Suprapubic skin (tissue), 4 donors: ENCODE measurements at regions not wholly inside any gene's neighbourhood (a gene's known extent, or its start where the extent isn't known, plus 50 kb on each side); places are given as distances from the start of the nearest gene placed in this dataset.

ENCODE experiments used
- DNase-seq, 2 donors: peaks; one replicate each; pipeline ENCODE4 v3.0.0-alpha.2; 2019; ENCODE audit warnings: low spot score in 2 of 2
- H3K27ac ChIP-seq: fragments of 200-600 bp; sonication (generic); one replicate; pipeline ENCODE4 v1.5.1; 2019
- H3K27me3 ChIP-seq: fragments of 200-600 bp; sonication (generic); one replicate; pipeline ENCODE4 v1.5.1; 2019
- H3K36me3 ChIP-seq: fragments of 200-600 bp; sonication (generic); one replicate; pipeline ENCODE4 v1.5.1; 2019
- H3K4me1 ChIP-seq: fragments of 200-600 bp; sonication (generic); one replicate; pipeline ENCODE4 v1.5.1; 2019
- H3K4me3 ChIP-seq: fragments of 200-600 bp; sonication (generic); one replicate; pipeline ENCODE4 v1.5.1; 2019; ENCODE audit warnings: mild to moderate bottlenecking
- H3K9me3 ChIP-seq: fragments of 200-600 bp; sonication (generic); one replicate; pipeline ENCODE4 v1.5.1; 2019
- CTCF ChIP-seq, 2 donors: fragments of 200-600 bp in 1 of 2; fragments of 450-650 bp in 1 of 2; sonication (generic) in 1 of 2; IDR thresholded peaks; one replicate each; pipeline ENCODE4 v1.5.1; 2016 to 2019; ENCODE audit warnings: antibody characterized with exemption in 2 of 2, mild to moderate bottlenecking in 1 of 2, moderate library complexity in 1 of 2
- EP300 ChIP-seq: sonication (generic); formaldehyde crosslinking; IDR thresholded peaks from one replicate; pipeline ENCODE4 v1.6.1; 2017; ENCODE audit warnings: antibody characterized with exemption
- POLR2A ChIP-seq, 2 donors: fragments of 450-650 bp; IDR thresholded peaks; one replicate each; pipeline ENCODE4 v1.6.1; 2017; ENCODE audit warnings: antibody characterized with exemption in 2 of 2, mild to moderate bottlenecking in 2 of 2, moderate library complexity in 2 of 2
- POLR2AphosphoS5 ChIP-seq, 3 donors: sonication (generic); formaldehyde crosslinking; IDR thresholded peaks; one replicate each; pipeline ENCODE4 v1.6.1; 2017; ENCODE audit warnings: antibody characterized with exemption in 3 of 3
- whole genome bisulfite sequencing: methylation state at CpG from one replicate; pipeline ENCODE4 v1.1.5; 2018; 5-methylcytosine and 5-hydroxymethylcytosine counted together

GRCh38 chr9:79913867-79914266 lies 342.1 kb downstream of the TLE4 start:
- Histone ChIP-seq H3K4me3 (no peak overlapping the region), H3K4me1 (no peaks in the 10 kb centered on the region), H3K36me3 (no peaks in the 10 kb centered on the region), H3K9me3 (no peaks in the 10 kb centered on the region), H3K27me3 (no peaks in the 10 kb centered on the region), H3K27ac (no peak overlapping the region)
- DNase-seq, result no peak
- 96% methylated on average over 4 of the region's 4 CpGs for whole genome bisulfite sequencing
- TF ChIP-seq POLR2A (IDR thresholded peaks at IDR 0.05) (no peak), POLR2AphosphoS5 (IDR thresholded peaks at IDR 0.05) (no peak), EP300 (no peak)

GRCh38 chr9:79912318-79913070 lies 340.7 kb downstream of the TLE4 start:
- WGBS, result 54% methylated on average over 2 of the region's 2 CpGs
- Histone ChIP-seq H3K9me3 (no peaks in the 10 kb centered on the region), H3K36me3 (no peaks in the 10 kb centered on the region), H3K27ac (no peak overlapping the region), H3K4me1 (no peaks in the 10 kb centered on the region), H3K4me3 (no peak overlapping the region), H3K27me3 (no peaks in the 10 kb centered on the region)
- TF ChIP-seq EP300, result no peak
- no peak for TF ChIP-seq POLR2A (IDR thresholded peaks at IDR 0.05)
- TF ChIP-seq CTCF (IDR thresholded peaks at IDR 0.05), result no peak
- TF ChIP-seq POLR2AphosphoS5 (IDR thresholded peaks at IDR 0.05), result no peak
- DNase-seq, result no peak

GRCh38 chr9:79911724-79912123 lies 340.0 kb downstream of the TLE4 start:
- TF ChIP-seq POLR2AphosphoS5 (IDR thresholded peaks at IDR 0.05) (no peak), POLR2A (IDR thresholded peaks at IDR 0.05) (no peak), EP300 (no peak), CTCF (IDR thresholded peaks at IDR 0.05) (no peak)
- Histone ChIP-seq H3K4me3 (no peak overlapping the region), H3K27ac (no peak overlapping the region), H3K36me3 (no peaks in the 10 kb centered on the region), H3K4me1 (no peaks in the 10 kb centered on the region), H3K27me3 (no peaks in the 10 kb centered on the region), H3K9me3 (no peaks in the 10 kb centered on the region)
- peak in 1 of 2 donors; percentile 53 for DNase-seq
- 96% methylated on average over 19 of the region's 19 CpGs for WGBS

GRCh38 chr9:79902825-79903600 lies 331.2 kb downstream of the TLE4 start:
- H3K4me1 ChIP-seq, result no peaks in the 10 kb centered on the region
- peaks cover 2% of the 10 kb centered on the region for H3K27me3 ChIP-seq
- WGBS, result 69% methylated on average over 7 of the region's 7 CpGs
- no peak for DNase-seq
- no peaks in the 10 kb centered on the region for H3K9me3 ChIP-seq
- H3K27ac ChIP-seq, result no peak overlapping the region
- H3K36me3 ChIP-seq, result no peaks in the 10 kb centered on the region
- TF ChIP-seq CTCF (IDR thresholded peaks at IDR 0.05), result no peak
- TF ChIP-seq POLR2A (IDR thresholded peaks at IDR 0.05), result no peak
- TF ChIP-seq POLR2AphosphoS5 (IDR thresholded peaks at IDR 0.05), result no peak
- no peak for TF ChIP-seq EP300
- H3K4me3 ChIP-seq, result no peak overlapping the region

GRCh38 chr9:79900754-79901153 lies 329.0 kb downstream of the TLE4 start:
- 88% methylated on average over 1 of the region's 1 CpG for WGBS
- Histone ChIP-seq H3K9me3 (no peaks in the 10 kb centered on the region), H3K4me1 (no peaks in the 10 kb centered on the region), H3K4me3 (no peak overlapping the region), H3K27ac (no peak overlapping the region), H3K36me3 (no peaks in the 10 kb centered on the region), H3K27me3 (peaks cover 2% of the 10 kb centered on the region)
- TF ChIP-seq POLR2AphosphoS5 (IDR thresholded peaks at IDR 0.05) (no peak), EP300 (no peak), POLR2A (IDR thresholded peaks at IDR 0.05) (no peak), CTCF (IDR thresholded peaks at IDR 0.05) (no peak)
- no peak for DNase-seq
